ENCODE measurements at regions not wholly inside any gene's neighbourhood (a gene's known extent, or its start where the extent isn't known, plus 50 kb on each side); places are given as distances from the start of the nearest gene placed in this dataset.

DNA sequence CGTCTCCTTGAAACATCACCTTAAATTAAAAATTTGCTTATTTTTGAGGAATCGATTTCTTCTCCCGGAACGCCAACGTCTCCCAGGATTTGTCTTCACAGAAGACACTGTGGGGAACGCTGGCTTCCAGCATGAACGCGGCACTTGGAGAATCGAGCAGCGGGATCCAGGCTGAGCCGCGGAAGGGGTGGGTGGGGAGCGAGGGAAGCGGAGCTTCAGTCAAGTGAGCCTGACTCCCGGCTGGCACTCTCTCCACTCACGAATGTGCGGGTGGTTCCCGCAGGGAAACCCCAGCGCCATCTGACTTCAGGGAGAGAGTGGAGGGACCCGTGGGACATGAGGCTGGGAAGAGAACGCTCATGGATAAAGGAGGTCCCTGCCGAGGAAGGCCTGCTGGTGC lies 506.0 kb upstream of the TMEM132C start:
- Histone ChIP-seq H3K4me1 (ENCODE audit: insufficient read depth) (no peaks in the 10 kb centered on the region), H3K9me2 (ENCODE audit: insufficient read depth) (no peaks in the 10 kb centered on the region; the same call in 1 of the 2 replicates), H3K36me3 (ENCODE audit: insufficient read depth) (no peaks in the 10 kb centered on the region), H3K27ac (ENCODE audit: low read depth) (no peak overlapping the region), H3K4me2 (no peak overlapping the region), H4K20me1 (replicated peaks; ENCODE audit: insufficient read depth) (no peaks in the 10 kb centered on the region), H3F3A (replicated peaks; ENCODE audit: low read depth) (no peaks in the 10 kb centered on the region), H3K4me3 (no peak overlapping the region), H3K79me2 (replicated peaks; ENCODE audit: insufficient read depth) (no peaks in the 10 kb centered on the region), H2AFZ (no peak overlapping the region), H3K27me3 (ENCODE audit: insufficient read depth) (no peaks in the 10 kb centered on the region)
- TF ChIP-seq, protein P1, sequence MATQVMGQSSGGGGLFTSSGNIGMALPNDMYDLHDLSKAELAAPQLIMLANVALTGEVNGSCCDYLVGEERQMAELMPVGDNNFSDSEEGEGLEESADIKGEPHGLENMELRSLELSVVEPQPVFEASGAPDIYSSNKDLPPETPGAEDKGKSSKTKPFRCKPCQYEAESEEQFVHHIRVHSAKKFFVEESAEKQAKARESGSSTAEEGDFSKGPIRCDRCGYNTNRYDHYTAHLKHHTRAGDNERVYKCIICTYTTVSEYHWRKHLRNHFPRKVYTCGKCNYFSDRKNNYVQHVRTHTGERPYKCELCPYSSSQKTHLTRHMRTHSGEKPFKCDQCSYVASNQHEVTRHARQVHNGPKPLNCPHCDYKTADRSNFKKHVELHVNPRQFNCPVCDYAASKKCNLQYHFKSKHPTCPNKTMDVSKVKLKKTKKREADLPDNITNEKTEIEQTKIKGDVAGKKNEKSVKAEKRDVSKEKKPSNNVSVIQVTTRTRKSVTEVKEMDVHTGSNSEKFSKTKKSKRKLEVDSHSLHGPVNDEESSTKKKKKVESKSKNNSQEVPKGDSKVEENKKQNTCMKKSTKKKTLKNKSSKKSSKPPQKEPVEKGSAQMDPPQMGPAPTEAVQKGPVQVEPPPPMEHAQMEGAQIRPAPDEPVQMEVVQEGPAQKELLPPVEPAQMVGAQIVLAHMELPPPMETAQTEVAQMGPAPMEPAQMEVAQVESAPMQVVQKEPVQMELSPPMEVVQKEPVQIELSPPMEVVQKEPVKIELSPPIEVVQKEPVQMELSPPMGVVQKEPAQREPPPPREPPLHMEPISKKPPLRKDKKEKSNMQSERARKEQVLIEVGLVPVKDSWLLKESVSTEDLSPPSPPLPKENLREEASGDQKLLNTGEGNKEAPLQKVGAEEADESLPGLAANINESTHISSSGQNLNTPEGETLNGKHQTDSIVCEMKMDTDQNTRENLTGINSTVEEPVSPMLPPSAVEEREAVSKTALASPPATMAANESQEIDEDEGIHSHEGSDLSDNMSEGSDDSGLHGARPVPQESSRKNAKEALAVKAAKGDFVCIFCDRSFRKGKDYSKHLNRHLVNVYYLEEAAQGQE (IDR thresholded peaks at IDR 0.05; ENCODE audit: unreplicated experiment): no peak
- TF ChIP-seq POLR2AphosphoS5 (IDR thresholded peaks at IDR 0.05; ENCODE audit: low read depth) (no peak), EZH2phosphoT487 (IDR thresholded peaks at IDR 0.05; ENCODE audit: unreplicated experiment) (no peak), JUNB (IDR thresholded peaks at IDR 0.05; ENCODE audit: unreplicated experiment) (no peak), ZNF114 (CRISPR knock-in tag; IDR thresholded peaks at IDR 0.05) (no peak), STAT1 (IDR thresholded peaks at IDR 0.05; ENCODE audit: unreplicated experiment) (no peak), NANOG (IDR thresholded peaks at IDR 0.05; ENCODE audit: borderline replicate concordance) (no peak), CREB1 (CRISPR knock-in tag; IDR thresholded peaks at IDR 0.05; ENCODE audit: low read depth) (no peak), ZNF331 (CRISPR knock-in tag; IDR thresholded peaks at IDR 0.05; ENCODE audit: low read depth) (no peak), EZH2 (IDR thresholded peaks at IDR 0.05; ENCODE audit: low read depth, unreplicated experiment) (no peak)
- TF ChIP-seq, protein P2, sequence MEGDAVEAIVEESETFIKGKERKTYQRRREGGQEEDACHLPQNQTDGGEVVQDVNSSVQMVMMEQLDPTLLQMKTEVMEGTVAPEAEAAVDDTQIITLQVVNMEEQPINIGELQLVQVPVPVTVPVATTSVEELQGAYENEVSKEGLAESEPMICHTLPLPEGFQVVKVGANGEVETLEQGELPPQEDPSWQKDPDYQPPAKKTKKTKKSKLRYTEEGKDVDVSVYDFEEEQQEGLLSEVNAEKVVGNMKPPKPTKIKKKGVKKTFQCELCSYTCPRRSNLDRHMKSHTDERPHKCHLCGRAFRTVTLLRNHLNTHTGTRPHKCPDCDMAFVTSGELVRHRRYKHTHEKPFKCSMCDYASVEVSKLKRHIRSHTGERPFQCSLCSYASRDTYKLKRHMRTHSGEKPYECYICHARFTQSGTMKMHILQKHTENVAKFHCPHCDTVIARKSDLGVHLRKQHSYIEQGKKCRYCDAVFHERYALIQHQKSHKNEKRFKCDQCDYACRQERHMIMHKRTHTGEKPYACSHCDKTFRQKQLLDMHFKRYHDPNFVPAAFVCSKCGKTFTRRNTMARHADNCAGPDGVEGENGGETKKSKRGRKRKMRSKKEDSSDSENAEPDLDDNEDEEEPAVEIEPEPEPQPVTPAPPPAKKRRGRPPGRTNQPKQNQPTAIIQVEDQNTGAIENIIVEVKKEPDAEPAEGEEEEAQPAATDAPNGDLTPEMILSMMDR (conservative IDR thresholded peaks at IDR 0.05; ENCODE audit: low read depth in 2 of 2): no peak
- TF ChIP-seq, protein P3, sequence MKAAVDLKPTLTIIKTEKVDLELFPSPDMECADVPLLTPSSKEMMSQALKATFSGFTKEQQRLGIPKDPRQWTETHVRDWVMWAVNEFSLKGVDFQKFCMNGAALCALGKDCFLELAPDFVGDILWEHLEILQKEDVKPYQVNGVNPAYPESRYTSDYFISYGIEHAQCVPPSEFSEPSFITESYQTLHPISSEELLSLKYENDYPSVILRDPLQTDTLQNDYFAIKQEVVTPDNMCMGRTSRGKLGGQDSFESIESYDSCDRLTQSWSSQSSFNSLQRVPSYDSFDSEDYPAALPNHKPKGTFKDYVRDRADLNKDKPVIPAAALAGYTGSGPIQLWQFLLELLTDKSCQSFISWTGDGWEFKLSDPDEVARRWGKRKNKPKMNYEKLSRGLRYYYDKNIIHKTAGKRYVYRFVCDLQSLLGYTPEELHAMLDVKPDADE (IDR thresholded peaks at IDR 0.05): no peak
- TF ChIP-seq, protein P4, sequence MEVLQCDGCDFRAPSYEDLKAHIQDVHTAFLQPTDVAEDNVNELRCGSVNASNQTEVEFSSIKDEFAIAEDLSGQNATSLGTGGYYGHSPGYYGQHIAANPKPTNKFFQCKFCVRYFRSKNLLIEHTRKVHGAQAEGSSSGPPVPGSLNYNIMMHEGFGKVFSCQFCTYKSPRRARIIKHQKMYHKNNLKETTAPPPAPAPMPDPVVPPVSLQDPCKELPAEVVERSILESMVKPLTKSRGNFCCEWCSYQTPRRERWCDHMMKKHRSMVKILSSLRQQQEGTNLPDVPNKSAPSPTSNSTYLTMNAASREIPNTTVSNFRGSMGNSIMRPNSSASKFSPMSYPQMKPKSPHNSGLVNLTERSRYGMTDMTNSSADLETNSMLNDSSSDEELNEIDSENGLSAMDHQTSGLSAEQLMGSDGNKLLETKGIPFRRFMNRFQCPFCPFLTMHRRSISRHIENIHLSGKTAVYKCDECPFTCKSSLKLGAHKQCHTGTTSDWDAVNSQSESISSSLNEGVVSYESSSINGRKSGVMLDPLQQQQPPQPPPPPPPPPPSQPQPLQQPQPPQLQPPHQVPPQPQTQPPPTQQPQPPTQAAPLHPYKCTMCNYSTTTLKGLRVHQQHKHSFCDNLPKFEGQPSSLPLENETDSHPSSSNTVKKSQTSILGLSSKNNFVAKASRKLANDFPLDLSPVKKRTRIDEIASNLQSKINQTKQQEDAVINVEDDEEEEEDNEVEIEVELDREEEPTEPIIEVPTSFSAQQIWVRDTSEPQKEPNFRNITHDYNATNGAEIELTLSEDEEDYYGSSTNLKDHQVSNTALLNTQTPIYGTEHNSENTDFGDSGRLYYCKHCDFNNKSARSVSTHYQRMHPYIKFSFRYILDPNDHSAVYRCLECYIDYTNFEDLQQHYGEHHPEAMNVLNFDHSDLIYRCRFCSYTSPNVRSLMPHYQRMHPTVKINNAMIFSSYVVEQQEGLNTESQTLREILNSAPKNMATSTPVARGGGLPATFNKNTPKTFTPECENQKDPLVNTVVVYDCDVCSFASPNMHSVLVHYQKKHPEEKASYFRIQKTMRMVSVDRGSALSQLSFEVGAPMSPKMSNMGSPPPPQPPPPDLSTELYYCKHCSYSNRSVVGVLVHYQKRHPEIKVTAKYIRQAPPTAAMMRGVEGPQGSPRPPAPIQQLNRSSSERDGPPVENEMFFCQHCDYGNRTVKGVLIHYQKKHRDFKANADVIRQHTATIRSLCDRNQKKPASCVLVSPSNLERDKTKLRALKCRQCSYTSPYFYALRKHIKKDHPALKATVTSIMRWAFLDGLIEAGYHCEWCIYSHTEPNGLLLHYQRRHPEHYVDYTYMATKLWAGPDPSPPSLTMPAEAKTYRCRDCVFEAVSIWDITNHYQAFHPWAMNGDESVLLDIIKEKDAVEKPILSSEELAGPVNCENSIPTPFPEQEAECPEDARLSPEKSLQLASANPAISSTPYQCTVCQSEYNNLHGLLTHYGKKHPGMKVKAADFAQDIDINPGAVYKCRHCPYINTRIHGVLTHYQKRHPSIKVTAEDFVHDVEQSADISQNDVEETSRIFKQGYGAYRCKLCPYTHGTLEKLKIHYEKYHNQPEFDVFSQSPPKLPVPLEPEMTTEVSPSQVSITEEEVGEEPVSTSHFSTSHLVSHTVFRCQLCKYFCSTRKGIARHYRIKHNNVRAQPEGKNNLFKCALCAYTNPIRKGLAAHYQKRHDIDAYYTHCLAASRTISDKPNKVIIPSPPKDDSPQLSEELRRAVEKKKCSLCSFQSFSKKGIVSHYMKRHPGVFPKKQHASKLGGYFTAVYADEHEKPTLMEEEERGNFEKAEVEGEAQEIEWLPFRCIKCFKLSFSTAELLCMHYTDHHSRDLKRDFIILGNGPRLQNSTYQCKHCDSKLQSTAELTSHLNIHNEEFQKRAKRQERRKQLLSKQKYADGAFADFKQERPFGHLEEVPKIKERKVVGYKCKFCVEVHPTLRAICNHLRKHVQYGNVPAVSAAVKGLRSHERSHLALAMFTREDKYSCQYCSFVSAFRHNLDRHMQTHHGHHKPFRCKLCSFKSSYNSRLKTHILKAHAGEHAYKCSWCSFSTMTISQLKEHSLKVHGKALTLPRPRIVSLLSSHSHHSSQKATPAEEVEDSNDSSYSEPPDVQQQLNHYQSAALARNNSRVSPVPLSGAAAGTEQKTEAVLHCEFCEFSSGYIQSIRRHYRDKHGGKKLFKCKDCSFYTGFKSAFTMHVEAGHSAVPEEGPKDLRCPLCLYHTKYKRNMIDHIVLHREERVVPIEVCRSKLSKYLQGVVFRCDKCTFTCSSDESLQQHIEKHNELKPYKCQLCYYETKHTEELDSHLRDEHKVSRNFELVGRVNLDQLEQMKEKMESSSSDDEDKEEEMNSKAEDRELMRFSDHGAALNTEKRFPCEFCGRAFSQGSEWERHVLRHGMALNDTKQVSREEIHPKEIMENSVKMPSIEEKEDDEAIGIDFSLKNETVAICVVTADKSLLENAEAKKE (CRISPR knock-in tag; IDR thresholded peaks at IDR 0.05): no peak
- peaks cover 43% of the 10 kb centered on the region for H3K36me3 Mint-ChIP-seq (ENCODE audit: low read depth)
- H3K9me3 Mint-ChIP-seq: peaks cover 96% of the 10 kb centered on the region
- DNase-seq (ENCODE audit: low spot score) (no peak), ATAC-seq (no peak)
- H3K27me3 Mint-ChIP-seq (ENCODE audit: insufficient read depth, low read depth, poor library complexity): peaks cover 1% of the 10 kb centered on the region
- no peak overlapping the region for H3K4me3 Mint-ChIP-seq
- no peaks in the 10 kb centered on the region for H3K4me1 Mint-ChIP-seq
- H3K27ac Mint-ChIP-seq: no peak overlapping the region
